ENCODE measurements at regions not wholly inside any gene's neighbourhood (a gene's known extent, or its start where the extent isn't known, plus 50 kb on each side); places are given as distances from the start of the nearest gene placed in this dataset.

GRCh38 chr4:81971637-81972381, 402.0 kb downstream of the HNRNPD start:
- Histone ChIP-seq H3K4me1 (ENCODE audit: control insufficient read depth in 5 of 5, insufficient read depth in 5 of 5, low read length in 5 of 5) (no peaks in the 10 kb centered on the region), H3K9me3 (ENCODE audit: control insufficient read depth in 4 of 4, insufficient read depth in 3 of 4, low read length in 3 of 4) (no peaks in the 10 kb centered on the region), H3K27me3 (ENCODE audit: control insufficient read depth in 3 of 3, insufficient read depth in 3 of 3, low read length in 2 of 3) (no peaks in the 10 kb centered on the region), H3K27ac (ENCODE audit: low read depth in 1 of 2, low read length in 1 of 2) (no peak overlapping the region), H3K4me3 (no peak overlapping the region), H3K36me3 (ENCODE audit: control insufficient read depth in 4 of 4, insufficient read depth in 4 of 4, low read length in 4 of 4) (no peaks in the 10 kb centered on the region), H3K9ac (ENCODE audit: insufficient read depth in 1 of 2, low read length in 2 of 2) (no peak overlapping the region)
- ATAC-seq (ENCODE audit: insufficient read depth, low FRiP score) (no peak), DNase-seq (no peak)
- 74 to 89% methylated on average over 4 of the region's 4 CpGs for WGBS, 2 donors
- TF ChIP-seq, protein P1, sequence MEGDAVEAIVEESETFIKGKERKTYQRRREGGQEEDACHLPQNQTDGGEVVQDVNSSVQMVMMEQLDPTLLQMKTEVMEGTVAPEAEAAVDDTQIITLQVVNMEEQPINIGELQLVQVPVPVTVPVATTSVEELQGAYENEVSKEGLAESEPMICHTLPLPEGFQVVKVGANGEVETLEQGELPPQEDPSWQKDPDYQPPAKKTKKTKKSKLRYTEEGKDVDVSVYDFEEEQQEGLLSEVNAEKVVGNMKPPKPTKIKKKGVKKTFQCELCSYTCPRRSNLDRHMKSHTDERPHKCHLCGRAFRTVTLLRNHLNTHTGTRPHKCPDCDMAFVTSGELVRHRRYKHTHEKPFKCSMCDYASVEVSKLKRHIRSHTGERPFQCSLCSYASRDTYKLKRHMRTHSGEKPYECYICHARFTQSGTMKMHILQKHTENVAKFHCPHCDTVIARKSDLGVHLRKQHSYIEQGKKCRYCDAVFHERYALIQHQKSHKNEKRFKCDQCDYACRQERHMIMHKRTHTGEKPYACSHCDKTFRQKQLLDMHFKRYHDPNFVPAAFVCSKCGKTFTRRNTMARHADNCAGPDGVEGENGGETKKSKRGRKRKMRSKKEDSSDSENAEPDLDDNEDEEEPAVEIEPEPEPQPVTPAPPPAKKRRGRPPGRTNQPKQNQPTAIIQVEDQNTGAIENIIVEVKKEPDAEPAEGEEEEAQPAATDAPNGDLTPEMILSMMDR (IDR thresholded peaks at IDR 0.05; ENCODE audit: control extremely low read depth, extremely low read depth), result no peak

DNA sequence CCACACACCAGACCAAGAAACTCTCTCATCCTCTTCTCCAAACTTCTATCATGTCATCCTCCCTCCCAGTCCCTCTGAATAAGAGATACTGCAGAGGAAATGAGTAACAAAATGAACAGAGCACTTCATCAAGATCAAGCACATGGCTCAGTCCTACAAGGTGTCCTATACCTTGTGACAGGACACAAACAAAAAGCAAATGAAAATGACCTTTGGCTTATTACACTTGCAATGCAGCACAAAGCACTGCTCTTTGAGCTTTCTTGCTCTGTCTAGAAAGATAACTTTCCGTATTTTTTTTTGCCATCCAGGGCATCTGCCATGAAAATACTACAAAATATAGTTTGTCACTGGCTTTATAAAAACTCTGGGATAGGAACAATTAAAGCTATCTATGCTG, 402.7 kb downstream of the HNRNPD start:
- H3K27ac ChIP-seq (ENCODE audit: low read depth in 1 of 2, low read length in 1 of 2), result no peak overlapping the region
- no peak for ATAC-seq (ENCODE audit: insufficient read depth, low FRiP score)
- H3K9me3 ChIP-seq (ENCODE audit: control insufficient read depth in 4 of 4, insufficient read depth in 3 of 4, low read length in 3 of 4), result no peaks in the 10 kb centered on the region
- no peak for DNase-seq
- H3K4me3 ChIP-seq, result no peak overlapping the region
- H3K9ac ChIP-seq (ENCODE audit: insufficient read depth in 1 of 2, low read length in 2 of 2), result no peak overlapping the region
- no peaks in the 10 kb centered on the region for H3K4me1 ChIP-seq (ENCODE audit: control insufficient read depth in 5 of 5, insufficient read depth in 5 of 5, low read length in 5 of 5)
- no peaks in the 10 kb centered on the region for H3K36me3 ChIP-seq (ENCODE audit: control insufficient read depth in 4 of 4, insufficient read depth in 4 of 4, low read length in 4 of 4)
- TF ChIP-seq, protein P1 (IDR thresholded peaks at IDR 0.05; ENCODE audit: control extremely low read depth, extremely low read depth), result no peak
- WGBS, 2 donors, result 87 to 97% methylated on average over 1 of the region's 1 CpG
- no peaks in the 10 kb centered on the region for H3K27me3 ChIP-seq (ENCODE audit: control insufficient read depth in 3 of 3, insufficient read depth in 3 of 3, low read length in 2 of 3)

DNA sequence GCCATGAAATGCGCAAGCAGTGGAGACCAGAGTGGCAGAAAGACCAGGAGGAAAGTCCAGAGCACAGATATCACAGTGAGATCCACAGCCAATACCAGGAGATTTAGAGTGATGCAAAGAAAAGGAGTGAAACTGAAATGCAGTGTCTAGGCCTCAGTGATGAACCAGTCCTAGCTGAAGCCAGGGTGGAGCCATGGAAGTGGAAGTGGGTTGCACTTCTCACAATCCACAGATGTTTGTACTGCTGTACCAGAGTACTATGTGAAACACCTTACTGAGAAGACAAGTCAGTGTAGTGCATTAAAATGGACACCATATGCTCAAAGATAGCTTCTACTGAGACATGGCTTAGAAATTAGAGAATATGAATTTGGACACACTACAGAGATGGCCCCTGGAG, 403.3 kb downstream of the HNRNPD start:
- Histone ChIP-seq H3K9me3 (ENCODE audit: control insufficient read depth in 4 of 4, insufficient read depth in 3 of 4, low read length in 3 of 4) (no peaks in the 10 kb centered on the region), H3K9ac (ENCODE audit: insufficient read depth in 1 of 2, low read length in 2 of 2) (no peak overlapping the region), H3K27ac (ENCODE audit: low read depth in 1 of 2, low read length in 1 of 2) (no peak overlapping the region), H3K36me3 (ENCODE audit: control insufficient read depth in 4 of 4, insufficient read depth in 4 of 4, low read length in 4 of 4) (no peaks in the 10 kb centered on the region), H3K27me3 (ENCODE audit: control insufficient read depth in 3 of 3, insufficient read depth in 3 of 3, low read length in 2 of 3) (no peaks in the 10 kb centered on the region), H3K4me1 (ENCODE audit: control insufficient read depth in 5 of 5, insufficient read depth in 5 of 5, low read length in 5 of 5) (no peaks in the 10 kb centered on the region), H3K4me3 (no peak overlapping the region)
- DNase-seq, result no peak
- ATAC-seq (ENCODE audit: insufficient read depth, low FRiP score), result no peak
- TF ChIP-seq, protein P1 (IDR thresholded peaks at IDR 0.05; ENCODE audit: control extremely low read depth, extremely low read depth), result no peak
- 96 to 97% methylated on average over 1 of the region's 1 CpG for WGBS, 2 donors

GRCh38 chr4:81966676-81967075, 407.1 kb downstream of the HNRNPD start:
- no peaks in the 10 kb centered on the region for H3K27me3 ChIP-seq (ENCODE audit: control insufficient read depth in 3 of 3, insufficient read depth in 3 of 3, low read length in 2 of 3)
- no peaks in the 10 kb centered on the region for H3K36me3 ChIP-seq (ENCODE audit: control insufficient read depth in 4 of 4, insufficient read depth in 4 of 4, low read length in 4 of 4)
- no peak overlapping the region for H3K27ac ChIP-seq (ENCODE audit: low read depth in 1 of 2, low read length in 1 of 2)
- ATAC-seq (ENCODE audit: insufficient read depth, low FRiP score), result no peak
- TF ChIP-seq, protein P1 (IDR thresholded peaks at IDR 0.05; ENCODE audit: control extremely low read depth, extremely low read depth), result no peak
- no peak overlapping the region for H3K9ac ChIP-seq (ENCODE audit: insufficient read depth in 1 of 2, low read length in 2 of 2)
- no peak overlapping the region for H3K4me3 ChIP-seq
- no peaks in the 10 kb centered on the region for H3K9me3 ChIP-seq (ENCODE audit: control insufficient read depth in 4 of 4, insufficient read depth in 3 of 4, low read length in 3 of 4)
- DNase-seq, result no peak
- no peaks in the 10 kb centered on the region for H3K4me1 ChIP-seq (ENCODE audit: control insufficient read depth in 5 of 5, insufficient read depth in 5 of 5, low read length in 5 of 5)
- 75 to 91% methylated on average over 2 of the region's 2 CpGs for WGBS, 2 donors
